C4-2B (cell line): ENCODE measurements at regions not wholly inside any gene's neighbourhood (a gene's known extent, or its start where the extent isn't known, plus 50 kb on each side); places are given as distances from the start of the nearest gene placed in this dataset.

Experiments used
- ZFX ChIP-seq: fragments of 450-650 bp; IDR thresholded peaks from 2 replicates; pipeline ENCODE4 v1.6.1; 2017
- TF ChIP-seq, protein P1 (sequence below): fragments of 450-650 bp; conservative IDR thresholded peaks from 2 replicates; pipeline ENCODE4 v1.5.1; 2017; ENCODE audit warnings: mild to moderate bottlenecking

DNA sequence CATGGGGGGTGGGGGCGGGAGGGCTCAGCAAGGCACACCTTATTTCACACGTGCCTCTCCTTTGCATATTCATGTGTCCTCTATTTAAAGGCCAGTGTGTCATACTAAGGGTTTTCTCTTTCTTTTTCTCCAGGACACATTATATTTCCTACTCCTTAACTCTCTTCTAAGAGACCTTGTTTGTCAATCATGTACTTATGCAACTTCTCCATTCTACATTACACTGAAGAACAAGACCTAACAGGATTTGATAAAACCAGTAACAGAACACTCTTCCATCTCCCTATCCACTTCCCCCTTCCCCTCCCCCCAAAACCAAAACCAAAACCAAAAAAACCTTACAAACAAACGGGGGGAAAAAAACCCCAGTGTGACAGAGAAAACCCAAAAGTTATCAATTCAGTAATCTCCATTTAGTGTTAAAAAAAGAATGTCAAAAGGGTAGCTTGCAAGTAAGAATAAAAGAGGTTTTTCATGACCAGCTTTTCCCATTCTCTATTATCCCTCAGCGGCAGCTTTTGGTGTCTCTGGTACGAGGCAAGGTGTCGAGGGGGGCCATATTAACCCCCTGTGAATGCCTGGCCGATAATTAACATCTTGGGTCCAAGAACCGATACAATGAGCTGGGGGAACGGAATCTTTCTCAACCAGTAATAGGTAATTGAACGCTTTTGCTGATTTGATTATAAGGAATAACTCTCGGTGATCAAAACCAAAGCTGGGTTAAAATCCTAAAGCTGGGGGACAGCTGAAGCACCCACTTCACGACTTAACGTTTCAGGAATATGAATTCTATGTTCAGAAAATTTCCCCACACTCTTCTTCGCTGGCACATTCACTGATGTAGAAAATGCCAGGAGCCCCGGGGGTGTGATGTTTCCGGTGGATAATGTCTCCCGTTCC lies 191.0 kb upstream of the TCF4 start:
- TF ChIP-seq, protein P1, sequence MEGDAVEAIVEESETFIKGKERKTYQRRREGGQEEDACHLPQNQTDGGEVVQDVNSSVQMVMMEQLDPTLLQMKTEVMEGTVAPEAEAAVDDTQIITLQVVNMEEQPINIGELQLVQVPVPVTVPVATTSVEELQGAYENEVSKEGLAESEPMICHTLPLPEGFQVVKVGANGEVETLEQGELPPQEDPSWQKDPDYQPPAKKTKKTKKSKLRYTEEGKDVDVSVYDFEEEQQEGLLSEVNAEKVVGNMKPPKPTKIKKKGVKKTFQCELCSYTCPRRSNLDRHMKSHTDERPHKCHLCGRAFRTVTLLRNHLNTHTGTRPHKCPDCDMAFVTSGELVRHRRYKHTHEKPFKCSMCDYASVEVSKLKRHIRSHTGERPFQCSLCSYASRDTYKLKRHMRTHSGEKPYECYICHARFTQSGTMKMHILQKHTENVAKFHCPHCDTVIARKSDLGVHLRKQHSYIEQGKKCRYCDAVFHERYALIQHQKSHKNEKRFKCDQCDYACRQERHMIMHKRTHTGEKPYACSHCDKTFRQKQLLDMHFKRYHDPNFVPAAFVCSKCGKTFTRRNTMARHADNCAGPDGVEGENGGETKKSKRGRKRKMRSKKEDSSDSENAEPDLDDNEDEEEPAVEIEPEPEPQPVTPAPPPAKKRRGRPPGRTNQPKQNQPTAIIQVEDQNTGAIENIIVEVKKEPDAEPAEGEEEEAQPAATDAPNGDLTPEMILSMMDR = no peak
- no peak for TF ChIP-seq ZFX
